ENCODE measurements at regions not wholly inside any gene's neighbourhood (a gene's known extent, or its start where the extent isn't known, plus 50 kb on each side); places are given as distances from the start of the nearest gene placed in this dataset.

GRCh38 chr10:28807760-28808613, 130.7 kb downstream of the BAMBI start:
- Mint-ChIP-seq H3K27ac (peak overlapping the region; percentile 76), H3K4me3 (no peak overlapping the region), H3K9me3 (no peaks in the 10 kb centered on the region), H3K27me3 (ENCODE audit: insufficient read depth, low read depth) (peaks cover 4% of the 10 kb centered on the region), H3K36me3 (no peaks in the 10 kb centered on the region), H3K4me1 (peaks cover 53% of the 10 kb centered on the region)
- Histone ChIP-seq H3K4me3 (no peak overlapping the region), H3K27ac (no peak overlapping the region), H3K4me1 (peaks cover 12% of the 10 kb centered on the region), H4K20me1 (ENCODE audit: low read depth) (no peaks in the 10 kb centered on the region), H3F3A (ENCODE audit: low read depth) (no peaks in the 10 kb centered on the region), H3K79me2 (ENCODE audit: low read depth) (no peaks in the 10 kb centered on the region), H3K36me3 (no peaks in the 10 kb centered on the region), H3K27me3 (peaks cover 12% of the 10 kb centered on the region), H3K9me3 (ENCODE audit: low read depth) (no peaks in the 10 kb centered on the region), H3K9ac (no peak overlapping the region), H3K4me2 (peak overlapping the region; percentile 28), H2AFZ (replicated peaks) (peak overlapping the region; percentile 23)
- no peak for DNase-seq (ENCODE audit: low spot score)
- TF ChIP-seq EZH2 (IDR thresholded peaks at IDR 0.05) (no peak), EZH2phosphoT487 (IDR thresholded peaks at IDR 0.05) (no peak), CTCF (IDR thresholded peaks at IDR 0.05) (no peak)

- Histone ChIP-seq H3K27ac (no peak overlapping the region), H4K20me1 (ENCODE audit: low read depth) (no peaks in the 10 kb centered on the region), H3K4me2 (no peak overlapping the region), H2AFZ (replicated peaks) (no peak overlapping the region), H3K79me2 (ENCODE audit: low read depth) (no peaks in the 10 kb centered on the region), H3F3A (ENCODE audit: low read depth) (no peaks in the 10 kb centered on the region), H3K9me3 (ENCODE audit: low read depth) (no peaks in the 10 kb centered on the region), H3K9ac (no peak overlapping the region), H3K36me3 (no peaks in the 10 kb centered on the region), H3K4me3 (no peak overlapping the region), H3K4me1 (peaks cover 12% of the 10 kb centered on the region), H3K27me3 (peaks cover 12% of the 10 kb centered on the region)
- H3K9me3 Mint-ChIP-seq: peaks cover 4% of the 10 kb centered on the region
- no peak overlapping the region for H3K4me3 Mint-ChIP-seq
- no peaks in the 10 kb centered on the region for H3K36me3 Mint-ChIP-seq
- peaks cover 9% of the 10 kb centered on the region for H3K27me3 Mint-ChIP-seq (ENCODE audit: insufficient read depth, low read depth)
- peak overlapping the region; percentile 50 for H3K27ac Mint-ChIP-seq
- no peak for DNase-seq (ENCODE audit: low spot score)
- no peak for TF ChIP-seq CTCF (IDR thresholded peaks at IDR 0.05)
- TF ChIP-seq EZH2phosphoT487 (IDR thresholded peaks at IDR 0.05): no peak
- no peak for TF ChIP-seq EZH2 (IDR thresholded peaks at IDR 0.05)
- peaks cover 53% of the 10 kb centered on the region for H3K4me1 Mint-ChIP-seq
Measured at GRCh38 chr10:28808693-28809092, 131.4 kb downstream of the BAMBI start.

GRCh38 chr10:28810057-28810870, 132.9 kb downstream of the BAMBI start:
- no peaks in the 10 kb centered on the region for H3F3A ChIP-seq (ENCODE audit: low read depth)
- H3K4me2 ChIP-seq: no peak overlapping the region
- H3K36me3 ChIP-seq: no peaks in the 10 kb centered on the region
- no peak overlapping the region for H3K27ac ChIP-seq
- Mint-ChIP-seq H3K36me3 (peaks cover 2% of the 10 kb centered on the region), H3K4me1 (peaks cover 59% of the 10 kb centered on the region), H3K27ac (peak overlapping the region; percentile 88), H3K4me3 (peak overlapping the region; percentile 44), H3K9me3 (peaks cover 7% of the 10 kb centered on the region), H3K27me3 (ENCODE audit: insufficient read depth, low read depth) (peaks cover 9% of the 10 kb centered on the region)
- H3K9me3 ChIP-seq (ENCODE audit: low read depth): no peaks in the 10 kb centered on the region
- peaks cover 12% of the 10 kb centered on the region for H3K4me1 ChIP-seq
- H2AFZ ChIP-seq (replicated peaks): peak overlapping the region; percentile 10
- TF ChIP-seq CTCF (IDR thresholded peaks at IDR 0.05) (no peak), EZH2phosphoT487 (IDR thresholded peaks at IDR 0.05) (no peak), EZH2 (IDR thresholded peaks at IDR 0.05) (no peak)
- H3K9ac ChIP-seq: no peak overlapping the region
- no peak overlapping the region for H3K4me3 ChIP-seq
- DNase-seq (ENCODE audit: low spot score): peak; percentile 13
- peaks cover 12% of the 10 kb centered on the region for H3K27me3 ChIP-seq
- no peaks in the 10 kb centered on the region for H4K20me1 ChIP-seq (ENCODE audit: low read depth)
- H3K79me2 ChIP-seq (ENCODE audit: low read depth): no peaks in the 10 kb centered on the region

All from neural progenitor cell (in vitro differentiated cells).